ENCODE measurements at regions not wholly inside any gene's neighbourhood (a gene's known extent, or its start where the extent isn't known, plus 50 kb on each side); places are given as distances from the start of the nearest gene placed in this dataset.
A peak's percentile ranks its signal among the peaks of the same experiment; 100 is the strongest.

DNA sequence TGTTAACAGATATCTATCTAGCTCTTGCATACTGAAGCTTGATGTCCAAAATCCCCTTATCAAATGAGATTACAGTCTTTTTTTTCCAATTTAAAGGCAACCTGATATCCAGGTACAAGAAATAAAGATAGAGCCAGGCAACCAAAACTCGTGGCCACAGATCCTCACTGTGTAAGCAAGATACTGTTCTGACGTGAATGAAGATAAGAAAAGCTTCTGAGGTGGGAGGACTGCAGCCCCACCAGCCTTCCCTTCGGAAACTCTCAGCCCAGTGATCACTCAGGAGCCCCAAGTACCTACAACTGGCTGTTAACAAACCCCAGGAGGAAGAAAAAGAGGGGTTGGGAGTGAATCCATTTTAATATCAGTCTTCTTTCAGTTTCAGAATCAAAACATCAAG, 191.6 kb downstream of the EFNB2 start:
- DNase-seq, result no peak
- Mint-ChIP-seq H3K4me3 (peak overlapping the region; percentile 62; the same call in 1 of the 2 replicates), H3K9me3 (peaks cover 15% of the 10 kb centered on the region), H3K4me1 (ENCODE audit: low read depth) (peaks cover 11% of the 10 kb centered on the region; the same call in 1 of the 2 replicates), H3K27ac (no peak overlapping the region), H3K36me3 (ENCODE audit: low read depth) (peaks cover 6% of the 10 kb centered on the region; the same call in 1 of the 2 replicates), H3K27me3 (ENCODE audit: insufficient read depth) (peaks cover 4% of the 10 kb centered on the region)
- no peak for TF ChIP-seq CTCF (IDR thresholded peaks at IDR 0.05)

GRCh38 chr13:106340249-106340648, 195.2 kb downstream of the EFNB2 start:
- Mint-ChIP-seq H3K4me1 (ENCODE audit: low read depth) (peaks cover 8% of the 10 kb centered on the region; the same call in 1 of the 2 replicates), H3K4me3 (no peak overlapping the region), H3K36me3 (ENCODE audit: low read depth) (peaks cover 6% of the 10 kb centered on the region; the same call in 1 of the 2 replicates), H3K9me3 (peaks cover 15% of the 10 kb centered on the region), H3K27me3 (ENCODE audit: insufficient read depth) (peaks cover 5% of the 10 kb centered on the region), H3K27ac (no peak overlapping the region)
- DNase-seq, result no peak
- no peak for TF ChIP-seq CTCF (IDR thresholded peaks at IDR 0.05)

- no peak for TF ChIP-seq CTCF (IDR thresholded peaks at IDR 0.05)
- no peak for DNase-seq
- Mint-ChIP-seq H3K4me1 (ENCODE audit: low read depth) (peaks cover 8% of the 10 kb centered on the region; the same call in 1 of the 2 replicates), H3K27ac (no peak overlapping the region), H3K36me3 (ENCODE audit: low read depth) (peaks cover 6% of the 10 kb centered on the region; the same call in 1 of the 2 replicates), H3K4me3 (no peak overlapping the region), H3K27me3 (ENCODE audit: insufficient read depth) (peaks cover 7% of the 10 kb centered on the region), H3K9me3 (peaks cover 15% of the 10 kb centered on the region)
Observed at GRCh38 chr13:106337096-106337850, 198.2 kb downstream of the EFNB2 start.

GRCh38 chr13:106336668-106337067, 198.8 kb downstream of the EFNB2 start:
- Mint-ChIP-seq H3K27me3 (ENCODE audit: insufficient read depth) (peaks cover 12% of the 10 kb centered on the region), H3K9me3 (peaks cover 15% of the 10 kb centered on the region), H3K4me1 (ENCODE audit: low read depth) (peaks cover 8% of the 10 kb centered on the region; the same call in 1 of the 2 replicates), H3K27ac (no peak overlapping the region), H3K36me3 (ENCODE audit: low read depth) (peaks cover 6% of the 10 kb centered on the region; the same call in 1 of the 2 replicates), H3K4me3 (no peak overlapping the region)
- no peak for DNase-seq
- no peak for TF ChIP-seq CTCF (IDR thresholded peaks at IDR 0.05)

- peaks cover 20% of the 10 kb centered on the region for H3K27me3 Mint-ChIP-seq (ENCODE audit: insufficient read depth)
- no peak overlapping the region for H3K4me3 Mint-ChIP-seq
- H3K27ac Mint-ChIP-seq, result no peak overlapping the region
- no peak for TF ChIP-seq CTCF (IDR thresholded peaks at IDR 0.05)
- H3K36me3 Mint-ChIP-seq (ENCODE audit: low read depth), result no peaks in the 10 kb centered on the region
- no peak for DNase-seq
- H3K4me1 Mint-ChIP-seq (ENCODE audit: low read depth), result peaks cover 8% of the 10 kb centered on the region; the same call in 1 of the 2 replicates
- no peaks in the 10 kb centered on the region for H3K9me3 Mint-ChIP-seq
Observed at GRCh38 chr13:106332621-106333020, 202.8 kb downstream of the EFNB2 start.
